ENCODE measurements at regions not wholly inside any gene's neighbourhood (a gene's known extent, or its start where the extent isn't known, plus 50 kb on each side); places are given as distances from the start of the nearest gene placed in this dataset.
"Not testable (repeated sequence)": the region's sequence is repeated elsewhere in the genome, so short reads cannot be mapped to it uniquely, and the experiment has no call there.

DNA sequence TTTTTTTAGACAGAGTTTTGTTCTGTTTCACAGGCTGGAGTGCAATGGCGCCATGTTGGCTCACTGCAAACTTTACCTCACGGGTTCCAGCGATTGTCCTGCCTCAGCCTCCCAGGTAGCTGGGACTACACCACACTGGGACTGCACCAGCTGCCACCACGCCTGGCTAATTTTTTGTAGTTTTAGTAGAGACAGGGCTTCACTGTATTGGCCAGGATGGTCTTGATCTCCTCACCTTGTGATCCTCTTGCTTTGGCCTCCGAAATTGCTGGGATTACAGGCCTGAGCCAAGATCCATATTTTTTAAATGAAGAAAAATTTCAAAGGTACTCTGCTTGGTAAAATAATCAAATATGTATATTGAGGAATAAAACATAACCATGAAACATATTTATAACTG lies 195.8 kb upstream of the TPTE start:
- not testable (repeated sequence) for H3K27me3 Mint-ChIP-seq
- DNase-seq = peak; percentile 59

DNA sequence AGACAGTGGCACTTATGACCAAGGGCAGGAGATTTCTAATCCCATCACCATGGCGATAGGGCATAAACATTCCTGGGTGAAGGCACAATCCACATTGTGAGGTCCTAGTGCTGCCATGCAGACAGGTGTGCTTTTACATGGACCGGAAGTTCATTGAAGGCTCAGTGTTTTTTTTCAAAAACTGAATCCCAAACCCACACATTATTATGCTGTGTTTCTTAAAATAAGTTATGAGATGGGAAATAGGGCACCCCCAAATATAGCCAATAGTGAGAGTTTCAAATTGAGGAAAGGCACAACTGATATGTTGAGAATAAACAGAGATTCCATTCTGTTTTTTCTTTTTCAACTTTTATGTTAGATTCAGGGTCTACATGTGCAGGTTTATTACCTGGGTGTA lies 195.2 kb upstream of the TPTE start:
- H3K27ac Mint-ChIP-seq; POLR2A ChIA-PET; H3K27me3 Mint-ChIP-seq; DNase-seq; H3K4me3 Mint-ChIP-seq; H3K4me1 Mint-ChIP-seq; H3K36me3 Mint-ChIP-seq (ENCODE audit: low read depth); CTCF ChIA-PET; intact Hi-C loops (cut with DNase I, micrococcal nuclease): not testable (repeated sequence)
- H3K9me3 Mint-ChIP-seq (ENCODE audit: low read depth) = peaks cover 40% of the 10 kb centered on the region
- ATAC-seq = peak; percentile 71

More for the DNA sequence above, 195.8 kb upstream of the TPTE start:
- intact Hi-C loops (cut with DNase I, micrococcal nuclease); H3K27ac Mint-ChIP-seq; H3K4me1 Mint-ChIP-seq; CTCF ChIA-PET; H3K36me3 Mint-ChIP-seq (ENCODE audit: low read depth); H3K4me3 Mint-ChIP-seq; POLR2A ChIA-PET: not testable (repeated sequence)
- peaks cover 34% of the 10 kb centered on the region for H3K9me3 Mint-ChIP-seq (ENCODE audit: low read depth)
- peak; percentile 80 for ATAC-seq

DNA sequence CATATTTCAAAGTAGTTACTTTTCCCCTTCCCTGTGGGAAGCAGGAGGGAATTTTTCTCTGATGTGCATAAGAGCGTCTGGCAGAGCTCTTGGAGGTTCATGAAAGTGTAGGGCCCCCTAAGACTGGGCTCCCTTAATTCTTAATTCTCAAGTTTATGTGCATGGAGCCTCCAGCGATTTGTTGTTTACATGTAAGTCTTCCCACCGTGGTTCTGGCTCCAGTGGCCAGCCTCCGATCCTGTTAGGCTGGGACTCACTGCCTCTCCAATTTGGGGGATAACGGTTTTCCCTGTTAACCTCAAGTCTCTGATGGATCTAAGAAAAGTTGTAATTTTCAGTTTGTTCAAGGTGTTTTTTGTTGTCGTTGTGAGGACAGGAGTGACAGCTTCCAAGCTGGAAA lies 192.7 kb upstream of the TPTE start:
- H3K27ac Mint-ChIP-seq; CTCF ChIA-PET; H3K27me3 Mint-ChIP-seq; H3K4me3 Mint-ChIP-seq; H3K36me3 Mint-ChIP-seq (ENCODE audit: low read depth); H3K4me1 Mint-ChIP-seq; intact Hi-C loops (cut with DNase I, micrococcal nuclease); DNase-seq; POLR2A ChIA-PET; ATAC-seq: not testable (repeated sequence)
- peaks cover 46% of the 10 kb centered on the region for H3K9me3 Mint-ChIP-seq (ENCODE audit: low read depth)

DNA sequence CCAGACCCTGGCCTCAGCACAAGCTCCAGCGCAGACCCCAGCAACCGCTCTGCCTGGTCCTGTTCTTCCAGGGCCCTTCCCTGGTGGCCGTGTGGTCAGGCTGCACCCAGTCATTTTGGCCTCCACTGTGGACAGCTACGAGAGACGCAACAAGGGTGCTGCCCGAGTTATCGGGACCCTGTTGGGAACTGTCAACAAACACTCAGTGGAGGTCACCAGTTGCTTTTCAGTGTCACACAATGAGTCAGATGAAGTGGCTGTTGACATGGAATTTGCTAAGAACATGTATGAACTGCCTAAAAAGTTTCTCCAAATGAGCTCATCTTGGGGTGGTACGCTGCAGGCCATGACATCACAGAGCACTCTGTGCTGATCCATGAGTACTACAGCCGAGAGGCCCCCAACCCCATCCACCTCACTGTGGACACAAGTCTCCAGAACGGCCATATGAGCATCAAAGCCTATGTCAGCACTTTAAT lies 190.7 kb upstream of the TPTE start:
- CTCF ChIA-PET; ATAC-seq; H3K27ac Mint-ChIP-seq; H3K4me1 Mint-ChIP-seq; H3K36me3 Mint-ChIP-seq (ENCODE audit: low read depth); DNase-seq; POLR2A ChIA-PET; intact Hi-C loops (cut with DNase I, micrococcal nuclease); H3K4me3 Mint-ChIP-seq; H3K27me3 Mint-ChIP-seq: not testable (repeated sequence)
- peaks cover 42% of the 10 kb centered on the region for H3K9me3 Mint-ChIP-seq (ENCODE audit: low read depth)

DNA sequence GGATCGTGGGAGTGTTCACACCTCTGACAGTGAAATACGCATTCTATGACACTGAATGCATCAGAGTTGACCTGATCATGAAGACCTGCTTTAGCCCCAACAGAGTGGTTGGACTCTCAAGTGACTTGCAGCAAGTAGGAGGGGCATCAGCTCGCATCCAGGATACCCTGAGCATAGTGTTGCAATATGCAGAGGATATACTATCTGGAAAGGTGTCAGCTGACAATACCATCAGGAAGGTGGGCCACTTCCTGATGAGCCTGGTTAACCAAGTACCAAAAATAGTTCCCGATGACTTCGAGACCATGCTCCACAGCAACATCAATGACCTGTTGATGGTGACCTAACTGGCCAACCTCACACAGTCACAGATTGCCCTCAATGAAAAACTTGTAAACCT lies 190.2 kb upstream of the TPTE start:
- CTCF ChIA-PET; POLR2A ChIA-PET; H3K4me3 Mint-ChIP-seq; H3K27ac Mint-ChIP-seq; intact Hi-C loops (cut with DNase I, micrococcal nuclease); H3K36me3 Mint-ChIP-seq (ENCODE audit: low read depth); ATAC-seq; H3K27me3 Mint-ChIP-seq; DNase-seq; H3K4me1 Mint-ChIP-seq: not testable (repeated sequence)
- peaks cover 43% of the 10 kb centered on the region for H3K9me3 Mint-ChIP-seq (ENCODE audit: low read depth)

DNA sequence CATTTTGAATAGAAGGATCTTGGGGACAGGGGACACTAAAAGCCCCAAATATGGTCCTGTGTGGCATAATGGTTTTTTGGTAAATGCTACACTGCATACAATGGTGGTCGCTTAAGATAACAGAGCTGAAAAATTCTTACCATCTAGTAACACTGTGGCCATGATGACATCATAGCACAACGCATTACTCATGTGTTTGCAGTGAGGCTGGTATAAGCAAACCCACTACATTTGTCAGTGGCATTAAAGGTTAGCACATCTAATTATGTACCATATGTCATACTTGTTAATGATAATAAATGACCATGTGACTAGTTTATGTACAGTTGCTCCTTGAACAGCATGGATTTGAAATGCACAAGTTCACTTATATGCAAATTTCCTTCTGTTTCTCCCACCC lies 188.4 kb upstream of the TPTE start:
- H3K4me1 Mint-ChIP-seq; H3K4me3 Mint-ChIP-seq; H3K36me3 Mint-ChIP-seq (ENCODE audit: low read depth); CTCF ChIA-PET; H3K27me3 Mint-ChIP-seq; H3K27ac Mint-ChIP-seq; DNase-seq; POLR2A ChIA-PET; ATAC-seq; intact Hi-C loops (cut with DNase I, micrococcal nuclease): not testable (repeated sequence)
- peaks cover 42% of the 10 kb centered on the region for H3K9me3 Mint-ChIP-seq (ENCODE audit: low read depth)

DNA sequence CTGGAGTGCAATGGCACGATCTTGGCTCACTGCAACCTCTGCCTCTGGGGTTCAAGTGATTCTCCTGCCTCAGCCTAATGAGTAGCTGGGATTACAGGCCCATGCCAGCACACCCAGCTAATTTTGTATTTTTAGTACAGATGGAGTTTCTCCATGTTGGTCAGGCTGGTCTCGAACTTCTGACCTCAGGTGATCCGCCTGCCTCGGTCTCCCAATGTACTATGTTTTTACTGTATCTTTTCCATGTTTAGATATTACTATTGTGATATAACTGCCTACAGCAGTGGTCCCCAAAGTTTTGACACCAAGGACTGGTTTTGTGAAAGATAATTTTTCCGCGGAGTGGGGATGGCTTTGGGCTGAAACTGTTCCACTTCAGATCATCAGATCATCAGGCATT lies 187.0 kb upstream of the TPTE start:
- peaks cover 43% of the 10 kb centered on the region for H3K9me3 Mint-ChIP-seq (ENCODE audit: low read depth)
- H3K4me3 Mint-ChIP-seq; H3K4me1 Mint-ChIP-seq; intact Hi-C loops (cut with DNase I, micrococcal nuclease); DNase-seq; H3K27me3 Mint-ChIP-seq; H3K27ac Mint-ChIP-seq; ATAC-seq; H3K36me3 Mint-ChIP-seq (ENCODE audit: low read depth); CTCF ChIA-PET; POLR2A ChIA-PET: not testable (repeated sequence)

DNA sequence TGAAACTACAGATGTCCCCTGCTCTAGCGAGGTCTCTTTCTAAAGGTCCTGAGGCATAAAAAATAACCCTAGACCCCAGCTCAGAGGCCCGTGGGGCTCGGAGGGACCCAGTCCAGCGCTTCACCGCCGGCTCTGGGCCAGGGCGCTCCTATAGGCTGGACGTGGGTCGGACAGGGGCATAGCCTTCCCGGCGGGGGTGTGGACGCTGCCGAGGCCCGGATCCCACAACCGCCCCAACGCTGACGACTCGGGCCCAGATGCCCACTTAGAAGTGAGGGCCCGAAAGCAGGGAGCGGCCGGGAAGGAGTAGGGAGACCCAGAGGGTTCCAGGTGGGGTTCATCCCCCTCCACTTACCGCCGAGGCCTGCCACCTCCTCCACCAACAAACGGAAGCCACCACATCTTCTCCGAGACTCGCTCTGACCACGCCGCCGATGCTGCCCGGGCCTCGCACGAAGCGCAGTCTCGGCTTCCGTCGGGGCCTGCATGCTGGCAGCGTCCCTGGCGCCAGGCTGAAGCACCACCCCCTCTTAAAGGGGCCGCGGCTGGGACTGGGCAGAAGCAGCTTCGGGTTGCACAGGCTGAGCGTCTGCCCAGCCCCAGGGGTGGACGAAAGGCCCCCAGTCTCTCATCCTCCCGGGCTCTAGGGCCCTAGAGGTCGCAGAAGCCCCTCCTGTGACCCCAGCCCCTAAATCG lies 179.0 kb upstream of the TPTE start:
- H3K4me3 Mint-ChIP-seq; H3K4me1 Mint-ChIP-seq; CTCF ChIA-PET; H3K36me3 Mint-ChIP-seq (ENCODE audit: low read depth); intact Hi-C loops (cut with DNase I, micrococcal nuclease); POLR2A ChIA-PET; H3K27ac Mint-ChIP-seq; H3K27me3 Mint-ChIP-seq; DNase-seq: not testable (repeated sequence)
- peak; percentile 84 for ATAC-seq
- H3K9me3 Mint-ChIP-seq (ENCODE audit: low read depth) = peaks cover 42% of the 10 kb centered on the region

DNA sequence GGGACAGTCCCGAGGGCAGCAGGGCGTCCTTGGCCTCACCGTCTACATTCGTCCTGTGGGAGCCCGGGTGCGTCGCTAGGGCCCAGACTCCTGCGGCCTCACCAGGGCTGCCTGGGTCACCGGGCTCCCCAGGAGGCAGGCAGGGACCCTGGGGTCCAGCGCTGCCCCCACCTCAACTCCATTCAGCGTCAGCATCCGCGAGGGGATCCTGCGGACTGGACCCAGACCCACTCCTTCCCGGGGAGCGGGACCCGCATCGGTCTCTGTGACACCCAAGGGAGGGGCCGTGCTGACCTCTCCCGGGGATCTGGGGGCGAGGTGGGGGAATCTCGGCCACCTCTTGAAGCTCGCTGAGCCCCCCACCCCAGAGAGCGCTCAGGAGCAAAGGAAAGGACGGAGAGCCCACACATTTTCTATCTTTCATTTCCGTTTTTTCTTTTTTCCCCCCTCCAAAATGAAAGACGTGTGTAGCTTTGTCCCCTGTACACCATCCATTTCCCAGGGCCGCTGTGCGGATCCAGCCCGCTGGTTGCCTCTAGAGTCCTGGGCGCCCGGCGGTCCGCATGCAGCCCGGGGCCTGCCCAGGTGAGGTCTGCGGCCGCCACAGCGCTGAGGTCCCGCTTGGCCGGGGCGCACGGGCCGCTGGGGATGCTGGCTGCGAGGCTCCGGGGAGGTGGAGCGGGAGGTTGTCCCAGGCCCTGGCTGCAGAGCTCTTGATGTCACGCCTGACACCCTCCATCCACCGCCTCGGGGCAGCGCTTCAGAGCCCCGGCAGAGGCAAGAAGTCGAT lies 178.0 kb upstream of the TPTE start:
- POLR2A ChIA-PET; H3K27ac Mint-ChIP-seq; intact Hi-C loops (cut with DNase I, micrococcal nuclease); H3K4me1 Mint-ChIP-seq; CTCF ChIA-PET; H3K27me3 Mint-ChIP-seq; ATAC-seq; DNase-seq; H3K4me3 Mint-ChIP-seq; H3K36me3 Mint-ChIP-seq (ENCODE audit: low read depth): not testable (repeated sequence)
- peaks cover 45% of the 10 kb centered on the region for H3K9me3 Mint-ChIP-seq (ENCODE audit: low read depth)

DNA sequence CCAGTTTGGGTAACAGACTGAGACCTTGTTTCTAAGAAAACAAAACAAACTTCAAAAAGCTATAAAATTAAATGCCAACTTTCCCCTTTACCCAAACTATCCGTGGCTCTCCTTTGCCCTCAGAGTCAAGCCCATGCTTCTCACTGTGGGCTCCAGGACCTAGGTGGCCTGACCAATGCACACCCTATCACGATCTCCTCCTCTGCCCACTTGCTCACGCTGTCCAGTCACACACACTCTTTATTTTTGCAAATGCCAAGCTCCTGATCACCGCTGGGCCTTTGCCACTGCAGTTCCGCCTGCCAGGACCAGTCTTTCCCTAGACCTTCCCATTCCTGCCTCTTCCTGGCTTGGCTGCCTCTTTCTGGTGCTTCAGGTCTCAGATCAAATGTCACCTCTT lies 177.1 kb upstream of the TPTE start:
- H3K4me1 Mint-ChIP-seq; H3K4me3 Mint-ChIP-seq; POLR2A ChIA-PET; ATAC-seq; DNase-seq; CTCF ChIA-PET; H3K27ac Mint-ChIP-seq; H3K27me3 Mint-ChIP-seq; H3K36me3 Mint-ChIP-seq (ENCODE audit: low read depth); intact Hi-C loops (cut with DNase I, micrococcal nuclease): not testable (repeated sequence)
- peaks cover 43% of the 10 kb centered on the region for H3K9me3 Mint-ChIP-seq (ENCODE audit: low read depth)

DNA sequence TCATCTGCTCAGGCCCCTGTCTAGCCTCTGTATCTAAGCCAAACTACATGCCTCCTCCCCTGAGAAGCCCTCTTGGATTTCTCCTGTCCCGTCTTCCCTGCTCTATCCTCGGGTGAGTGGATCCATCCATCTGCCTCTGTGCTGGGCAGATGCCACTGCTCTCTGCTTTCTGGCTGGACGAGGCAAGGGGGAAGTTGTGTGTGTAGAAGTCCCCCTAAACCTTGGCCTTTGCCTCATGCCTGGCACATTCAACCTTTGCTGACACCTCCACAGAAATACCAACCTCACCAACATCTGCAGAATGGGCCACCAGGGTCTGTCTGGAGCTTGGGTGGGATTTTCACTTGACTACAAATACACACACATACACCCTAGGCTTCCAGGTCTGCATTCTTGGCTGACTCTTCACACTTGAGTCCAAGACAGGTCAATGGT lies 176.2 kb upstream of the TPTE start:
- ATAC-seq = not testable (repeated sequence)

DNA sequence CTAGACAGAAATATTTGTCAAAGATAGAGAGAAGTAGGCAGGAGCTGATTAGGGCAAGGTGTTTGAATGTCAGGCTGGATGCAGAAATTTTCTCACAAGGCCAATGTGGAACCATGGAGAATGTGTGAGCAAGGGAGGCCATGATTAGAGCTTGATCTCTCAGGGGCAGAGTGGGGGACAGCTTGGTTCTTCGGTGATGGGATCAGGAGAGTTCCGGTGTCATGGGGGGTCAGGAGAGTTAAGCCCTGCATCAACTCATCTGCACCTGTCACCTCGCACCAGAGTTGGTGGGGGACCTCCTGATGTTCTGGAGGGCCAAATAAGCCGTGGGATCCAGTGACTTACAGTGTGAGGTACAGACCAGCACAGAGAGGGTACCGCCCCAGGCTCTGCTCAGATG lies 175.1 kb upstream of the TPTE start:
- intact Hi-C loops (cut with DNase I, micrococcal nuclease); H3K27me3 Mint-ChIP-seq; ATAC-seq; H3K4me3 Mint-ChIP-seq; CTCF ChIA-PET; H3K36me3 Mint-ChIP-seq (ENCODE audit: low read depth); H3K27ac Mint-ChIP-seq; H3K4me1 Mint-ChIP-seq; POLR2A ChIA-PET; DNase-seq: not testable (repeated sequence)
- H3K9me3 Mint-ChIP-seq (ENCODE audit: low read depth) = peaks cover 39% of the 10 kb centered on the region

More for the DNA sequence above, 176.2 kb upstream of the TPTE start:
- H3K27ac Mint-ChIP-seq; CTCF ChIA-PET; intact Hi-C loops (cut with DNase I, micrococcal nuclease); H3K4me1 Mint-ChIP-seq; H3K36me3 Mint-ChIP-seq (ENCODE audit: low read depth); H3K27me3 Mint-ChIP-seq; H3K4me3 Mint-ChIP-seq; DNase-seq; POLR2A ChIA-PET: not testable (repeated sequence)
- peaks cover 40% of the 10 kb centered on the region for H3K9me3 Mint-ChIP-seq (ENCODE audit: low read depth)
